GM12865 (cell line): ENCODE measurements at regions not wholly inside any gene's neighbourhood (a gene's known extent, or its start where the extent isn't known, plus 50 kb on each side); places are given as distances from the start of the nearest gene placed in this dataset.

ENCODE experiments used
- DNase-seq: peaks from one replicate; pipeline ENCODE4 v3.0.0; 2010; ENCODE audit warnings: low read depth
- H3K4me3 ChIP-seq: 2 replicates; pipeline ENCODE4 v1.5.1; 2011; ENCODE audit warnings: mild to moderate bottlenecking, low read depth, low read length, control low read depth
- CTCF ChIP-seq: IDR thresholded peaks from 2 replicates; pipeline ENCODE4 v1.5.1; 2011; ENCODE audit warnings: low read length, control low read depth, low read depth, inconsistent platforms; ENCODE audit not compliant: insufficient read depth; ENCODE audit errors: missing control alignments

- no peak for TF ChIP-seq CTCF
- H3K4me3 ChIP-seq, result no peak overlapping the region
- DNase-seq, result no peak
Observed at GRCh38 chr1:188514917-188515316, 1686.2 kb downstream of the PLA2G4A start.

- no peak for DNase-seq
- no peak overlapping the region for H3K4me3 ChIP-seq
- TF ChIP-seq CTCF, result no peak
Observed at GRCh38 chr1:188517139-188517538, 1688.4 kb downstream of the PLA2G4A start.

- no peak overlapping the region for H3K4me3 ChIP-seq
- no peak for TF ChIP-seq CTCF
- no peak for DNase-seq
Observed at GRCh38 chr1:188551176-188551575, 1722.4 kb downstream of the PLA2G4A start.

GRCh38 chr1:188557053-188557452 is 1728.3 kb downstream of the PLA2G4A start:
- no peak for DNase-seq
- TF ChIP-seq CTCF, result no peak
- H3K4me3 ChIP-seq, result no peak overlapping the region

- H3K4me3 ChIP-seq, result no peak overlapping the region
- DNase-seq, result no peak
- TF ChIP-seq CTCF, result no peak
Observed at GRCh38 chr1:188582911-188583532, 1754.3 kb downstream of the PLA2G4A start.

- DNase-seq, result no peak
- no peak overlapping the region for H3K4me3 ChIP-seq
Observed at GRCh38 chr1:188584119-188584518, 1755.4 kb downstream of the PLA2G4A start.

More at GRCh38 chr1:188584119-188584518, 1755.4 kb downstream of the PLA2G4A start:
- no peak for TF ChIP-seq CTCF
